ENCODE measurements at regions not wholly inside any gene's neighbourhood (a gene's known extent, or its start where the extent isn't known, plus 50 kb on each side); places are given as distances from the start of the nearest gene placed in this dataset.

DNA sequence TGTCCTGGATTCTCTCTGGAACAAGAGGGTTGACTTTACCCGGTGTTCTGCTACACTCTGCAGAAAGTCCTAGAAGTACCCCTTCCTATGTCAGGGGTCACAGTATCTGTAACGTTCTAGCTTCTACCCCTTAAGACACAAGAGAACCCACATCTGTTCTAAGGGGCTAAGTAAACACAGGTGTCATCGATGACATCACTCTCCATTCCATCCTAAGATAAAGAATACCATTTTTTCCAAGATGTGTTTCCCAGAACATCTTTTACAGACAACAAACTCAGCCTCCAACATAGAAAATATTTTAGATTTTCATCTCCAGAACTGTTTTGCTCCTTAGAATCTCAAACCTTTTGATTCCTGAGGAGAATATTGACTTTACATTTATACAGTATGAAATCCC is 239.1 kb downstream of the TRIB2 start:
- no peaks in the 10 kb centered on the region for H3K9me3 ChIP-seq (ENCODE audit: severe bottlenecking)
- H3K27me3 ChIP-seq (ENCODE audit: insufficient read depth, low read depth, severe bottlenecking) = no peaks in the 10 kb centered on the region
- H3K27ac ChIP-seq = no peak overlapping the region
- no peak for DNase-seq
- H3K4me3 ChIP-seq (ENCODE audit: low read depth, low read length) = no peak overlapping the region
- TF ChIP-seq, protein P1, sequence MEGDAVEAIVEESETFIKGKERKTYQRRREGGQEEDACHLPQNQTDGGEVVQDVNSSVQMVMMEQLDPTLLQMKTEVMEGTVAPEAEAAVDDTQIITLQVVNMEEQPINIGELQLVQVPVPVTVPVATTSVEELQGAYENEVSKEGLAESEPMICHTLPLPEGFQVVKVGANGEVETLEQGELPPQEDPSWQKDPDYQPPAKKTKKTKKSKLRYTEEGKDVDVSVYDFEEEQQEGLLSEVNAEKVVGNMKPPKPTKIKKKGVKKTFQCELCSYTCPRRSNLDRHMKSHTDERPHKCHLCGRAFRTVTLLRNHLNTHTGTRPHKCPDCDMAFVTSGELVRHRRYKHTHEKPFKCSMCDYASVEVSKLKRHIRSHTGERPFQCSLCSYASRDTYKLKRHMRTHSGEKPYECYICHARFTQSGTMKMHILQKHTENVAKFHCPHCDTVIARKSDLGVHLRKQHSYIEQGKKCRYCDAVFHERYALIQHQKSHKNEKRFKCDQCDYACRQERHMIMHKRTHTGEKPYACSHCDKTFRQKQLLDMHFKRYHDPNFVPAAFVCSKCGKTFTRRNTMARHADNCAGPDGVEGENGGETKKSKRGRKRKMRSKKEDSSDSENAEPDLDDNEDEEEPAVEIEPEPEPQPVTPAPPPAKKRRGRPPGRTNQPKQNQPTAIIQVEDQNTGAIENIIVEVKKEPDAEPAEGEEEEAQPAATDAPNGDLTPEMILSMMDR (IDR thresholded peaks at IDR 0.05; ENCODE audit: low read depth, low read length) = no peak
- H3K36me3 ChIP-seq = no peaks in the 10 kb centered on the region

DNA sequence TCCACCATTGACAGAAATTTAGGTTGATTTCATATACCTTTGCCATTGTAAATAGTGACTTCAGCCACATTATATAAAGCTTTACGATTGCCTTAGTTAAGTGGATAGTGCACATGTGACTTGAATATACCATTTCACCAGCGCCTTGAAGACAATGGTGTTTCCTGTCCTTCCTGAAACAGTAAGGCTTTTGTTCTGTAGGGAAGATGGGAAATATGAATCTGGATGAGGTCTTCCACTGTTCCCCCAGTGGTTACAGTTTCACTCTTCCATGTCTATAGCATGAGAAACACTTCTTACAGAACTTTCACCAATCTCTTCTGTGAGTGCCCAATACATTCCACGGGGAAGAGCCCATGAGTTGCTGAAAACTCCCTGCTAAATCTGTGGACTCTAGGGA is 240.5 kb downstream of the TRIB2 start:
- TF ChIP-seq, protein P1 (IDR thresholded peaks at IDR 0.05; ENCODE audit: low read depth, low read length) = no peak

DNA sequence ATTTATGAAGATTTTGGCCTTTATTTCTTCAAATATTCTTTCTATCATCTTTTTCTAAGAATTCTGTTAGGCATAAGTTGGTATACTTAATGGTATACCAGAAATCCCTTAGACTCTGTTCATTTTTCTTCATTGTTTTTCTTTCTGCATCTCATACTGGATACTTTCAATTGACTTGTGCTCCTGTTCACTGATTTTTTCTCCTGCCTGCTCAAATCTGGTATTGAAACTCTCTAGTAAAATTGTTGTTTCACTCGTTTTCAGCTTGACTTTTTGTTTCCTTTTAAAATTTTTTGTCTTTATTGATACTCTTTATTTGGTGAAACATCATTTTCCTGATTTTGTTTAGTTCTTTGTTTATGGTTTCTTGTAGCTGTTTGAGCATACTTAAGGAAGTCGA is 243.2 kb downstream of the TRIB2 start:
- no peaks in the 10 kb centered on the region for H3K36me3 ChIP-seq

More for the DNA sequence above, 240.5 kb downstream of the TRIB2 start:
- no peaks in the 10 kb centered on the region for H3K27me3 ChIP-seq (ENCODE audit: insufficient read depth, low read depth, severe bottlenecking)
- H3K4me3 ChIP-seq (ENCODE audit: low read depth, low read length) = no peak overlapping the region
- no peak for DNase-seq
- no peaks in the 10 kb centered on the region for H3K36me3 ChIP-seq
- H3K27ac ChIP-seq = no peak overlapping the region
- no peaks in the 10 kb centered on the region for H3K9me3 ChIP-seq (ENCODE audit: severe bottlenecking)

DNA sequence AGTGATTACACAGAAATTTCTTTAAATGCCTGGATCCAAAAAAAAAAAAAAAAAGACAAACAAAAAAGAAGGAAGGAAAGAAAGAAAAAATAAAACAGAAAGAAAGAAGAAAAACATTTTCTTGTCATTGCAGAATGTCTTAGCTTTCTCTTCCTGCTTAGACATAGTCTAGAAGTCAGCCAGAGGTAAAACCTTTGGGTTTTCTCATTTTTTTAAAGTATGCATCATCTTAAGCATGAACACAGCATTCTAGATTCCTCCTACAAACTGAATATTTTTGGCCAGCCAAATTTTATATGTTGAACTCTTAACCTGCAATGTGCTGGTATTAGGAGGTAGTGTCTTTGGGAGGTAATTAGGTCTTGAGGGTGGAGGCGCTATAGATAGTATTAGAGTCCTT is 243.9 kb downstream of the TRIB2 start:
- H3K4me3 ChIP-seq (ENCODE audit: low read depth, low read length) = no peak overlapping the region
- no peak for DNase-seq
- no peak overlapping the region for H3K27ac ChIP-seq
- TF ChIP-seq, protein P1 (IDR thresholded peaks at IDR 0.05; ENCODE audit: low read depth, low read length) = no peak
- no peaks in the 10 kb centered on the region for H3K9me3 ChIP-seq (ENCODE audit: severe bottlenecking)
- H3K36me3 ChIP-seq = no peaks in the 10 kb centered on the region
- no peaks in the 10 kb centered on the region for H3K27me3 ChIP-seq (ENCODE audit: insufficient read depth, low read depth, severe bottlenecking)

More for the DNA sequence above, 243.2 kb downstream of the TRIB2 start:
- Histone ChIP-seq H3K4me3 (ENCODE audit: low read depth, low read length) (no peak overlapping the region), H3K27me3 (ENCODE audit: insufficient read depth, low read depth, severe bottlenecking) (no peaks in the 10 kb centered on the region), H3K9me3 (ENCODE audit: severe bottlenecking) (no peaks in the 10 kb centered on the region), H3K27ac (no peak overlapping the region)
- DNase-seq = no peak
- TF ChIP-seq, protein P1 (IDR thresholded peaks at IDR 0.05; ENCODE audit: low read depth, low read length) = no peak

DNA sequence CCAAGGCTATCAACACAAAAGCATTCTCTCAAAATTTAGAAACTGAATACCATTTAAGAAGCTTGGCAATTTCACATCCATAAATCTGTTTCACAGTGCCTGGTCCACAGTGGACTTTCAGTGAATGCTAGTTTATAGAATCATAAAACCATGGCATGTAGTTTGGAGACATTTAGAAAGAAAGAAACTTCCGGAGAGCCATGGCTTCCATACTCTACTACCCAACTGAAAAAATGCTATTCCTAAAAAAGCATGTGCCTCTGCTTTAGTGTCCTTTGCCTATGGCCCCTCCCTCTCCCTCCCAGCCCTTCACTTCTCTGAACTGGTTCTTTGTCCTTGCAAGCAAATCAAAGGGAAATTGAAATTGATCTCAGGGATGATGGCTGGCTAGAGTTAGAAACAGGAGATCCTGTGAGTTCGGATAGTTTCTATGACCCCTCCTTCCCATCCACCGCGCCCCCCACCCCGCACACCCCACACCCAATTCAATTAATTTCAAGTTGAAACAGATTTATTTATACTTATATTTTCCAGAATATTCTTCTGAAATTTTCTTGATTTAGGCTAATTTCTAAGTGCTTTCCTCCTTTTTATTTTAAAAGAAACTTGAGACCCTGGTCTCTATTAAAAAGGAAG is 248.3 kb downstream of the TRIB2 start:
- no peak overlapping the region for H3K4me3 ChIP-seq (ENCODE audit: low read depth, low read length)
- no peaks in the 10 kb centered on the region for H3K36me3 ChIP-seq
- no peaks in the 10 kb centered on the region for H3K9me3 ChIP-seq (ENCODE audit: severe bottlenecking)
- no peaks in the 10 kb centered on the region for H3K27me3 ChIP-seq (ENCODE audit: insufficient read depth, low read depth, severe bottlenecking)
- TF ChIP-seq, protein P1 (IDR thresholded peaks at IDR 0.05; ENCODE audit: low read depth, low read length) = no peak
- H3K27ac ChIP-seq = no peak overlapping the region
- DNase-seq = no peak
